ENCODE measurements at regions not wholly inside any gene's neighbourhood (a gene's known extent, or its start where the extent isn't known, plus 50 kb on each side); places are given as distances from the start of the nearest gene placed in this dataset.
"Not testable (repeated sequence)": the region's sequence is repeated elsewhere in the genome, so short reads cannot be mapped to it uniquely, and the experiment has no call there.

- ATAC-seq (ENCODE audit: low FRiP score); H3K4me3 ChIP-seq (ENCODE audit: low read length in 2 of 2); intact Hi-C loops (cut with DNase I); DNase-seq; H3K27ac ChIP-seq (ENCODE audit: low read depth in 1 of 2, low read length in 2 of 2); H3K27me3 ChIP-seq (ENCODE audit: control insufficient read depth in 1 of 2, insufficient read depth in 2 of 2, low read length in 1 of 2); H3K4me1 ChIP-seq (ENCODE audit: control insufficient read depth in 1 of 2, insufficient read depth in 2 of 2, low read length in 2 of 2); H3K36me3 ChIP-seq (ENCODE audit: control insufficient read depth in 1 of 2, insufficient read depth in 2 of 2, low read length in 1 of 2); H3K9me3 ChIP-seq (ENCODE audit: control insufficient read depth, low read length): not testable (repeated sequence)
- WGBS, 2 donors, result 90% methylated on average over 3 of the region's 6 CpGs; no CpG with 5 or more reads in 1 of the 2 donors
Measured at GRCh38 chr2:87512864-87513530, 234.9 kb upstream of the PLGLB2 start.

- ATAC-seq (ENCODE audit: low FRiP score); H3K36me3 ChIP-seq (ENCODE audit: control insufficient read depth in 1 of 2, insufficient read depth in 2 of 2, low read length in 1 of 2); H3K27me3 ChIP-seq (ENCODE audit: control insufficient read depth in 1 of 2, insufficient read depth in 2 of 2, low read length in 1 of 2); H3K4me1 ChIP-seq (ENCODE audit: control insufficient read depth in 1 of 2, insufficient read depth in 2 of 2, low read length in 2 of 2); DNase-seq; H3K4me3 ChIP-seq (ENCODE audit: low read length in 2 of 2); intact Hi-C loops (cut with DNase I); H3K27ac ChIP-seq (ENCODE audit: low read depth in 1 of 2, low read length in 2 of 2); H3K9me3 ChIP-seq (ENCODE audit: control insufficient read depth, low read length): not testable (repeated sequence)
- 72 to 83% methylated on average over 2 of the region's 5 CpGs for WGBS, 2 donors
Measured at GRCh38 chr2:87514034-87514433, 233.9 kb upstream of the PLGLB2 start.

GRCh38 chr2:87514515-87514914, 233.4 kb upstream of the PLGLB2 start:
- H3K27me3 ChIP-seq (ENCODE audit: control insufficient read depth in 1 of 2, insufficient read depth in 2 of 2, low read length in 1 of 2); ATAC-seq (ENCODE audit: low FRiP score); H3K27ac ChIP-seq (ENCODE audit: low read depth in 1 of 2, low read length in 2 of 2); H3K4me3 ChIP-seq (ENCODE audit: low read length in 2 of 2); H3K36me3 ChIP-seq (ENCODE audit: control insufficient read depth in 1 of 2, insufficient read depth in 2 of 2, low read length in 1 of 2); H3K4me1 ChIP-seq (ENCODE audit: control insufficient read depth in 1 of 2, insufficient read depth in 2 of 2, low read length in 2 of 2); H3K9me3 ChIP-seq (ENCODE audit: control insufficient read depth, low read length); DNase-seq; intact Hi-C loops (cut with DNase I): not testable (repeated sequence)
- 67% methylated on average over 1 of the region's 7 CpGs; no CpG with 5 or more reads in 1 of the 2 donors for WGBS, 2 donors

GRCh38 chr2:87515226-87515625, 232.7 kb upstream of the PLGLB2 start:
- intact Hi-C loops (cut with DNase I); H3K27ac ChIP-seq (ENCODE audit: low read depth in 1 of 2, low read length in 2 of 2); DNase-seq; H3K27me3 ChIP-seq (ENCODE audit: control insufficient read depth in 1 of 2, insufficient read depth in 2 of 2, low read length in 1 of 2); H3K4me1 ChIP-seq (ENCODE audit: control insufficient read depth in 1 of 2, insufficient read depth in 2 of 2, low read length in 2 of 2); ATAC-seq (ENCODE audit: low FRiP score); H3K4me3 ChIP-seq (ENCODE audit: low read length in 2 of 2); H3K9me3 ChIP-seq (ENCODE audit: control insufficient read depth, low read length); H3K36me3 ChIP-seq (ENCODE audit: control insufficient read depth in 1 of 2, insufficient read depth in 2 of 2, low read length in 1 of 2): not testable (repeated sequence)
- WGBS, 2 donors, result 81 to 96% methylated on average over 1 to 2 of the region's 2 CpGs

- H3K27me3 ChIP-seq (ENCODE audit: control insufficient read depth in 1 of 2, insufficient read depth in 2 of 2, low read length in 1 of 2); intact Hi-C loops (cut with DNase I); H3K27ac ChIP-seq (ENCODE audit: low read depth in 1 of 2, low read length in 2 of 2); H3K4me1 ChIP-seq (ENCODE audit: control insufficient read depth in 1 of 2, insufficient read depth in 2 of 2, low read length in 2 of 2); DNase-seq; H3K4me3 ChIP-seq (ENCODE audit: low read length in 2 of 2); H3K9me3 ChIP-seq (ENCODE audit: control insufficient read depth, low read length); H3K36me3 ChIP-seq (ENCODE audit: control insufficient read depth in 1 of 2, insufficient read depth in 2 of 2, low read length in 1 of 2); ATAC-seq (ENCODE audit: low FRiP score): not testable (repeated sequence)
- WGBS, 2 donors, result 91 to 98% methylated on average over 1 to 2 of the region's 3 CpGs
Measured at GRCh38 chr2:87515875-87516274, 232.0 kb upstream of the PLGLB2 start.

- intact Hi-C loops (cut with DNase I); H3K27ac ChIP-seq (ENCODE audit: low read depth in 1 of 2, low read length in 2 of 2); H3K36me3 ChIP-seq (ENCODE audit: control insufficient read depth in 1 of 2, insufficient read depth in 2 of 2, low read length in 1 of 2); DNase-seq; H3K4me1 ChIP-seq (ENCODE audit: control insufficient read depth in 1 of 2, insufficient read depth in 2 of 2, low read length in 2 of 2); ATAC-seq (ENCODE audit: low FRiP score); H3K9me3 ChIP-seq (ENCODE audit: control insufficient read depth, low read length); H3K4me3 ChIP-seq (ENCODE audit: low read length in 2 of 2); H3K27me3 ChIP-seq (ENCODE audit: control insufficient read depth in 1 of 2, insufficient read depth in 2 of 2, low read length in 1 of 2): not testable (repeated sequence)
- WGBS, 2 donors, result 85 to 88% methylated on average over 7 of the region's 7 CpGs
Measured at GRCh38 chr2:87516369-87516967, 231.4 kb upstream of the PLGLB2 start.

- H3K27me3 ChIP-seq (ENCODE audit: control insufficient read depth in 1 of 2, insufficient read depth in 2 of 2, low read length in 1 of 2); DNase-seq; H3K9me3 ChIP-seq (ENCODE audit: control insufficient read depth, low read length); H3K4me3 ChIP-seq (ENCODE audit: low read length in 2 of 2); H3K4me1 ChIP-seq (ENCODE audit: control insufficient read depth in 1 of 2, insufficient read depth in 2 of 2, low read length in 2 of 2); intact Hi-C loops (cut with DNase I); H3K27ac ChIP-seq (ENCODE audit: low read depth in 1 of 2, low read length in 2 of 2); H3K36me3 ChIP-seq (ENCODE audit: control insufficient read depth in 1 of 2, insufficient read depth in 2 of 2, low read length in 1 of 2): not testable (repeated sequence)
- 71 to 88% methylated on average over 2 to 3 of the region's 7 CpGs for WGBS, 2 donors
- ATAC-seq (ENCODE audit: low FRiP score), result peak; percentile 22
Measured at GRCh38 chr2:87517438-87517837, 230.4 kb upstream of the PLGLB2 start.

GRCh38 chr2:87518066-87518465, 229.8 kb upstream of the PLGLB2 start:
- DNase-seq; H3K27me3 ChIP-seq (ENCODE audit: control insufficient read depth in 1 of 2, insufficient read depth in 2 of 2, low read length in 1 of 2); H3K27ac ChIP-seq (ENCODE audit: low read depth in 1 of 2, low read length in 2 of 2); H3K4me1 ChIP-seq (ENCODE audit: control insufficient read depth in 1 of 2, insufficient read depth in 2 of 2, low read length in 2 of 2); H3K4me3 ChIP-seq (ENCODE audit: low read length in 2 of 2); H3K9me3 ChIP-seq (ENCODE audit: control insufficient read depth, low read length); ATAC-seq (ENCODE audit: low FRiP score); H3K36me3 ChIP-seq (ENCODE audit: control insufficient read depth in 1 of 2, insufficient read depth in 2 of 2, low read length in 1 of 2); intact Hi-C loops (cut with DNase I): not testable (repeated sequence)
- 70 to 74% methylated on average over 7 of the region's 7 CpGs for WGBS, 2 donors

- H3K27ac ChIP-seq (ENCODE audit: low read depth in 1 of 2, low read length in 2 of 2); H3K27me3 ChIP-seq (ENCODE audit: control insufficient read depth in 1 of 2, insufficient read depth in 2 of 2, low read length in 1 of 2); H3K4me1 ChIP-seq (ENCODE audit: control insufficient read depth in 1 of 2, insufficient read depth in 2 of 2, low read length in 2 of 2); H3K4me3 ChIP-seq (ENCODE audit: low read length in 2 of 2); ATAC-seq (ENCODE audit: low FRiP score); intact Hi-C loops (cut with DNase I); H3K36me3 ChIP-seq (ENCODE audit: control insufficient read depth in 1 of 2, insufficient read depth in 2 of 2, low read length in 1 of 2); H3K9me3 ChIP-seq (ENCODE audit: control insufficient read depth, low read length); DNase-seq: not testable (repeated sequence)
- 96 to 99% methylated on average over 8 of the region's 8 CpGs for WGBS, 2 donors
Measured at GRCh38 chr2:87518547-87518946, 229.3 kb upstream of the PLGLB2 start.

Data from aorta (tissue), 5 donors.